HCT116 (cell line): ENCODE measurements at regions not wholly inside any gene's neighbourhood (a gene's known extent, or its start where the extent isn't known, plus 50 kb on each side); places are given as distances from the start of the nearest gene placed in this dataset.

Experiments used
- ATAC-seq: fragments of 200-7000 bp; cut with Tn5 transposase; 2 replicates; pipeline ENCODE4 v1.9.1; 2020; ENCODE audit warnings: mild to moderate bottlenecking, moderate library complexity
- BruUV-seq: library from RNA; stranded (reverse); fragments of 400-500 nt; replicated peaks from 2 replicates; lab custom pipeline; 2021; lab: Mats Ljungman, UMichigan
- CTCF ChIA-PET: fragments of 300-600 bp; sonication (Branson Sonifier 250); formaldehyde crosslinking; loops from one replicate; lab custom pipeline; 2021; ENCODE audit warnings: antibody characterized with exemption; lab: Charles Lee
- POLR2A ChIA-PET: fragments of 300-600, 350-600 bp; sonication (Branson Sonifier 250); formaldehyde crosslinking; loops from one replicate; lab custom pipeline; 2021; ENCODE audit warnings: antibody characterized with exemption; lab: Charles Lee
- RAD21 ChIA-PET, 2 experiments: fragments of 300-600 bp; sonication (Branson Sonifier 250); formaldehyde crosslinking; loops; one replicate each; lab custom pipeline; 2023; ENCODE audit warnings: low total read pairs in 2 of 2; ENCODE audit not compliant: uncharacterized antibody in 2 of 2, unreplicated experiment in 2 of 2, low non-redundant PET in 1 of 2; lab: Charles Lee
- DNase-seq: peaks from one replicate; pipeline ENCODE4 v3.0.0-alpha.2; 2010; ENCODE audit warnings: low read depth, low spot score
- H2AFZ ChIP-seq: fragments of 200-600 bp; shearing (Covaris generic), sonication (generic); 2 replicates; pipeline ENCODE4 v1.6.1; 2017; ENCODE audit warnings: low read depth, mixed run types, mixed read lengths, antibody characterized with exemption, low read length; ENCODE audit not compliant: poor library complexity, severe bottlenecking
- H3K27ac ChIP-seq: 2 replicates; pipeline ENCODE4 v1.5.1; 2012; ENCODE audit warnings: low read depth, low read length
- H3K27me3 ChIP-seq: fragments of 200-600 bp; sonication (generic); 2 replicates; pipeline ENCODE4 v1.6.1; 2016; ENCODE audit warnings: mixed run types, low read length, mixed read lengths; ENCODE audit not compliant: insufficient read depth
- H3K36me3 ChIP-seq, 2 experiments: fragments of 200-500 bp in 1 of 2; fragments of 200-600 bp in 1 of 2; sonication (Bioruptor generic) in 1 of 2; sonication (generic) in 1 of 2; 2 replicates each; pipeline versions ENCODE4 v1.5.1 to v1.6.1; 2014 to 2016; ENCODE audit warnings: low read length in 2 of 2, inconsistent platforms in 1 of 2, mixed read lengths in 1 of 2, mixed run types in 1 of 2; ENCODE audit not compliant: insufficient read depth in 2 of 2, control insufficient read depth in 1 of 2
- H3K4me1 ChIP-seq, 2 experiments: fragments of 200-600 bp in 1 of 2; sonication (generic) in 1 of 2; 2 replicates each; pipeline versions ENCODE4 v1.5.1 to v1.6.1; 2012 to 2017; ENCODE audit warnings: low read length in 2 of 2, inconsistent platforms in 1 of 2, mild to moderate bottlenecking in 1 of 2, mixed read lengths in 1 of 2, mixed run types in 1 of 2, moderate library complexity in 1 of 2; ENCODE audit not compliant: insufficient read depth in 2 of 2, control insufficient read depth in 1 of 2
- H3K4me2 ChIP-seq: fragments of 200-600 bp; sonication (generic); 2 replicates; pipeline ENCODE4 v1.6.1; 2017; ENCODE audit warnings: mixed run types, low read length, mixed read lengths
- H3K4me3 ChIP-seq, 2 experiments: fragments of 200-600 bp in 1 of 2; sonication (generic) in 1 of 2; replicated peaks in 1 of 2; 2 replicates each; pipeline ENCODE4 v1.5.1; 2011 to 2016; ENCODE audit warnings: low read length in 2 of 2, control low read depth in 1 of 2, low read depth in 1 of 2, mild to moderate bottlenecking in 1 of 2, mixed read lengths in 1 of 2, mixed run types in 1 of 2
- H3K79me2 ChIP-seq: fragments of 200-600 bp; sonication (generic); 2 replicates; pipeline ENCODE4 v1.6.1; 2017; ENCODE audit warnings: mild to moderate bottlenecking, mixed run types, low read length, moderate library complexity, mixed read lengths; ENCODE audit not compliant: insufficient read depth
- H3K9ac ChIP-seq: fragments of 200-600 bp; sonication (generic); 2 replicates; pipeline ENCODE4 v1.6.1; 2016; ENCODE audit warnings: low read length, mixed read lengths
- H3K9me2 ChIP-seq: fragments of 200-600 bp; sonication (generic), shearing (Covaris generic); 2 replicates; pipeline ENCODE4 v1.6.1; 2017; ENCODE audit warnings: mixed run types, mild to moderate bottlenecking, moderate library complexity; ENCODE audit not compliant: insufficient read depth
- H3K9me3 ChIP-seq, 2 experiments: fragments of 200-500 bp in 1 of 2; fragments of 200-600 bp in 1 of 2; sonication (Bioruptor generic) in 1 of 2; sonication (generic) in 1 of 2; 2 replicates each; pipeline ENCODE4 v1.6.1; 2014 to 2017; ENCODE audit warnings: low read length in 2 of 2, mixed read lengths in 2 of 2, inconsistent platforms in 1 of 2, low read depth in 1 of 2, mild to moderate bottlenecking in 1 of 2, mixed run types in 1 of 2, moderate library complexity in 1 of 2; ENCODE audit not compliant: control insufficient read depth in 1 of 2, insufficient read depth in 1 of 2
- H4K20me1 ChIP-seq: fragments of 200-600 bp; sonication (generic), shearing (Covaris generic); 2 replicates; pipeline ENCODE4 v1.6.1; 2017; ENCODE audit warnings: mixed run types, mild to moderate bottlenecking, moderate library complexity; ENCODE audit not compliant: insufficient read depth
- CBX3 ChIP-seq: IDR thresholded peaks from 2 replicates; pipeline ENCODE4 v1.6.1; 2012; ENCODE audit warnings: low read depth
- CEBPB ChIP-seq: IDR thresholded peaks from 2 replicates; pipeline ENCODE4 v1.6.1; 2012; ENCODE audit warnings: low read depth
- ELF1 ChIP-seq: IDR thresholded peaks from 2 replicates; pipeline ENCODE4 v1.6.1; 2012; ENCODE audit warnings: low read depth, borderline replicate concordance
- EZH2 ChIP-seq: fragments of 200-600 bp; sonication (generic); IDR thresholded peaks from 2 replicates; pipeline ENCODE4 v1.6.1; 2017; ENCODE audit warnings: antibody characterized with exemption, mixed run types
- EZH2phosphoT487 ChIP-seq: fragments of 200-600 bp; IDR thresholded peaks from 2 replicates; pipeline ENCODE4 v1.6.1; 2018; ENCODE audit warnings: antibody characterized with exemption, borderline replicate concordance
- FOSL1 ChIP-seq: IDR thresholded peaks from 2 replicates; pipeline ENCODE4 v1.6.1; 2012; ENCODE audit warnings: low read depth
- JUND ChIP-seq: IDR thresholded peaks from 2 replicates; pipeline ENCODE4 v1.6.1; 2012
- POLR2A ChIP-seq: IDR thresholded peaks from 2 replicates; pipeline ENCODE4 v1.7.0; 2011; ENCODE audit warnings: borderline replicate concordance; ENCODE audit not compliant: insufficient read depth, insufficient read length; ENCODE audit errors: extremely low read depth
- POLR2AphosphoS5 ChIP-seq: IDR thresholded peaks from 2 replicates; pipeline ENCODE4 v1.6.1; 2011; ENCODE audit warnings: mild to moderate bottlenecking, low read depth, low read length, moderate library complexity
- RAD21 ChIP-seq: IDR thresholded peaks from 2 replicates; pipeline ENCODE4 v1.6.1; 2012; ENCODE audit warnings: low read depth, mild to moderate bottlenecking
- SIN3A ChIP-seq: IDR thresholded peaks from 2 replicates; pipeline ENCODE4 v1.6.1; 2012; ENCODE audit warnings: low read depth
- SP1 ChIP-seq: IDR thresholded peaks from 2 replicates; pipeline ENCODE4 v1.6.1; 2012; ENCODE audit warnings: low read depth
- YY1 ChIP-seq: IDR thresholded peaks from 2 replicates; pipeline ENCODE4 v1.6.1; 2011; ENCODE audit warnings: low read length, low read depth, moderate library complexity, mild to moderate bottlenecking; ENCODE audit not compliant: insufficient replicate concordance; ENCODE audit errors: extremely low read depth
- ZFX ChIP-seq: fragments of 450-650 bp; IDR thresholded peaks from 2 replicates; pipeline ENCODE4 v1.6.1; 2017
- ZNF274 ChIP-seq: fragments of 200-500 bp; sonication (Bioruptor generic); IDR thresholded peaks from 2 replicates; pipeline ENCODE4 v1.6.1; 2014; ENCODE audit warnings: mild to moderate bottlenecking, low read depth, low read length, inconsistent platforms
- intact Hi-C: fragments of 100-400 bp; cut with micrococcal nuclease; formaldehyde crosslinking; loops from 2 replicates; pipeline ENCODE4 v1.10.0; 2022
- TF ChIP-seq, protein P1 (sequence below): IDR thresholded peaks from 2 replicates; pipeline ENCODE4 v1.6.1; 2011; ENCODE audit warnings: mild to moderate bottlenecking, low read length, moderate library complexity; ENCODE audit not compliant: insufficient replicate concordance; ENCODE audit errors: extremely low read depth
- TF ChIP-seq, protein P2 (sequence below): IDR thresholded peaks from 2 replicates; pipeline ENCODE4 v1.6.1; 2012; ENCODE audit warnings: low read depth
- TF ChIP-seq, protein P3 (sequence below), 3 experiments: fragments of 200-600 bp in 1 of 3; sonication (generic) in 1 of 3; IDR thresholded peaks in 2 of 3; conservative IDR thresholded peaks in 1 of 3; 2 replicates each; pipeline ENCODE4 v1.5.1; 2012 to 2017; ENCODE audit warnings: low read depth in 2 of 3, low read length in 2 of 3, antibody characterized with exemption in 1 of 3, borderline replicate concordance in 1 of 3, control low read depth in 1 of 3, mild to moderate bottlenecking in 1 of 3, mixed read lengths in 1 of 3, mixed run types in 1 of 3, moderate library complexity in 1 of 3; ENCODE audit not compliant: insufficient read depth in 1 of 3

DNA sequence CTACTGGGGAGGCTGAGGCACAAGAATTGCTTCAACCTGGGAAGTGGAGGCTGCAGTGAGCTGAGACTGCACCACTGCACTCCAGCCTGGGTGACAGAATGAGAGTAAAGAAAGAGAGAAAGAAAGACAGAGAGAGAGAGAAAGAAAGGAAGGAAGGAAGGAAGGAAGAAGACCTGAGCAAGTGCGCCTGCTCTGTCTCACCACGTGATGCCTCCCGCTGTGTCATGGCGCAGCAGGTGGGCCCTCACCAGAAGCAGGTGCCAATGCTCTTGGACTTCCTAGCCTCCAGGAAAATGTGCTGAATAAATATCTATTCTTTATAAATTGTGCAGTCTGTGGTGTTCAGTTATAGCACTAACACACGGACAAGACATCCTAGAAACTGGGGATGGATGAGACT, 270.0 kb downstream of the CYP26B1 start:
- no peaks in the 10 kb centered on the region for H3K9me2 ChIP-seq
- POLR2A ChIA-PET: no interaction called here
- H3K36me3 ChIP-seq: no peaks in the 10 kb centered on the region
- no peak overlapping the region for H3K27ac ChIP-seq
- no peaks in the 10 kb centered on the region for H3K79me2 ChIP-seq
- no TSS peak for BruUV-seq
- DNase-seq (no peak), ATAC-seq (no peak)
- no peaks in the 10 kb centered on the region for H3K27me3 ChIP-seq
- no peak for TF ChIP-seq ELF1
- TF ChIP-seq ZFX: no peak
- no peak for TF ChIP-seq SIN3A
- TF ChIP-seq, protein P1, sequence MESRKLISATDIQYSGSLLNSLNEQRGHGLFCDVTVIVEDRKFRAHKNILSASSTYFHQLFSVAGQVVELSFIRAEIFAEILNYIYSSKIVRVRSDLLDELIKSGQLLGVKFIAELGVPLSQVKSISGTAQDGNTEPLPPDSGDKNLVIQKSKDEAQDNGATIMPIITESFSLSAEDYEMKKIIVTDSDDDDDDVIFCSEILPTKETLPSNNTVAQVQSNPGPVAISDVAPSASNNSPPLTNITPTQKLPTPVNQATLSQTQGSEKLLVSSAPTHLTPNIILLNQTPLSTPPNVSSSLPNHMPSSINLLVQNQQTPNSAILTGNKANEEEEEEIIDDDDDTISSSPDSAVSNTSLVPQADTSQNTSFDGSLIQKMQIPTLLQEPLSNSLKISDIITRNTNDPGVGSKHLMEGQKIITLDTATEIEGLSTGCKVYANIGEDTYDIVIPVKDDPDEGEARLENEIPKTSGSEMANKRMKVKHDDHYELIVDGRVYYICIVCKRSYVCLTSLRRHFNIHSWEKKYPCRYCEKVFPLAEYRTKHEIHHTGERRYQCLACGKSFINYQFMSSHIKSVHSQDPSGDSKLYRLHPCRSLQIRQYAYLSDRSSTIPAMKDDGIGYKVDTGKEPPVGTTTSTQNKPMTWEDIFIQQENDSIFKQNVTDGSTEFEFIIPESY: no peak
- no peak for TF ChIP-seq SP1
- TF ChIP-seq EZH2: no peak
- no peak for TF ChIP-seq EZH2phosphoT487
- no peak for TF ChIP-seq POLR2AphosphoS5
- no peak for TF ChIP-seq RAD21
- no peak for TF ChIP-seq POLR2A
- TF ChIP-seq, protein P2, sequence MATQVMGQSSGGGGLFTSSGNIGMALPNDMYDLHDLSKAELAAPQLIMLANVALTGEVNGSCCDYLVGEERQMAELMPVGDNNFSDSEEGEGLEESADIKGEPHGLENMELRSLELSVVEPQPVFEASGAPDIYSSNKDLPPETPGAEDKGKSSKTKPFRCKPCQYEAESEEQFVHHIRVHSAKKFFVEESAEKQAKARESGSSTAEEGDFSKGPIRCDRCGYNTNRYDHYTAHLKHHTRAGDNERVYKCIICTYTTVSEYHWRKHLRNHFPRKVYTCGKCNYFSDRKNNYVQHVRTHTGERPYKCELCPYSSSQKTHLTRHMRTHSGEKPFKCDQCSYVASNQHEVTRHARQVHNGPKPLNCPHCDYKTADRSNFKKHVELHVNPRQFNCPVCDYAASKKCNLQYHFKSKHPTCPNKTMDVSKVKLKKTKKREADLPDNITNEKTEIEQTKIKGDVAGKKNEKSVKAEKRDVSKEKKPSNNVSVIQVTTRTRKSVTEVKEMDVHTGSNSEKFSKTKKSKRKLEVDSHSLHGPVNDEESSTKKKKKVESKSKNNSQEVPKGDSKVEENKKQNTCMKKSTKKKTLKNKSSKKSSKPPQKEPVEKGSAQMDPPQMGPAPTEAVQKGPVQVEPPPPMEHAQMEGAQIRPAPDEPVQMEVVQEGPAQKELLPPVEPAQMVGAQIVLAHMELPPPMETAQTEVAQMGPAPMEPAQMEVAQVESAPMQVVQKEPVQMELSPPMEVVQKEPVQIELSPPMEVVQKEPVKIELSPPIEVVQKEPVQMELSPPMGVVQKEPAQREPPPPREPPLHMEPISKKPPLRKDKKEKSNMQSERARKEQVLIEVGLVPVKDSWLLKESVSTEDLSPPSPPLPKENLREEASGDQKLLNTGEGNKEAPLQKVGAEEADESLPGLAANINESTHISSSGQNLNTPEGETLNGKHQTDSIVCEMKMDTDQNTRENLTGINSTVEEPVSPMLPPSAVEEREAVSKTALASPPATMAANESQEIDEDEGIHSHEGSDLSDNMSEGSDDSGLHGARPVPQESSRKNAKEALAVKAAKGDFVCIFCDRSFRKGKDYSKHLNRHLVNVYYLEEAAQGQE: no peak
- TF ChIP-seq JUND: no peak
- TF ChIP-seq FOSL1: no peak
- no peak for TF ChIP-seq YY1
- TF ChIP-seq CBX3: no peak
- TF ChIP-seq, protein P3, sequence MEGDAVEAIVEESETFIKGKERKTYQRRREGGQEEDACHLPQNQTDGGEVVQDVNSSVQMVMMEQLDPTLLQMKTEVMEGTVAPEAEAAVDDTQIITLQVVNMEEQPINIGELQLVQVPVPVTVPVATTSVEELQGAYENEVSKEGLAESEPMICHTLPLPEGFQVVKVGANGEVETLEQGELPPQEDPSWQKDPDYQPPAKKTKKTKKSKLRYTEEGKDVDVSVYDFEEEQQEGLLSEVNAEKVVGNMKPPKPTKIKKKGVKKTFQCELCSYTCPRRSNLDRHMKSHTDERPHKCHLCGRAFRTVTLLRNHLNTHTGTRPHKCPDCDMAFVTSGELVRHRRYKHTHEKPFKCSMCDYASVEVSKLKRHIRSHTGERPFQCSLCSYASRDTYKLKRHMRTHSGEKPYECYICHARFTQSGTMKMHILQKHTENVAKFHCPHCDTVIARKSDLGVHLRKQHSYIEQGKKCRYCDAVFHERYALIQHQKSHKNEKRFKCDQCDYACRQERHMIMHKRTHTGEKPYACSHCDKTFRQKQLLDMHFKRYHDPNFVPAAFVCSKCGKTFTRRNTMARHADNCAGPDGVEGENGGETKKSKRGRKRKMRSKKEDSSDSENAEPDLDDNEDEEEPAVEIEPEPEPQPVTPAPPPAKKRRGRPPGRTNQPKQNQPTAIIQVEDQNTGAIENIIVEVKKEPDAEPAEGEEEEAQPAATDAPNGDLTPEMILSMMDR (IDR thresholded peaks at IDR 0.05 in 2 of 3, conservative IDR thresholded peaks at IDR 0.05 in 1 of 3; ENCODE audit: borderline replicate concordance in 1 of 3, insufficient read depth in 1 of 3, low read depth in 2 of 3, low read length in 2 of 3): no peak
- no peak for TF ChIP-seq CEBPB
- no peak for TF ChIP-seq ZNF274
- H2AFZ ChIP-seq: no peak overlapping the region
- no peaks in the 10 kb centered on the region for H3K9me3 ChIP-seq
- H4K20me1 ChIP-seq: no peaks in the 10 kb centered on the region
- no peak overlapping the region for H3K4me2 ChIP-seq
- H3K9ac ChIP-seq: no peak overlapping the region
- peaks cover 24 to 36% of the 10 kb centered on the region in 2 experiments for H3K4me1 ChIP-seq
- CTCF ChIA-PET: no interaction called here
- RAD21 ChIA-PET: no interaction called here
- intact Hi-C loops: no loop called here
- H3K4me3 ChIP-seq: no peak overlapping the region
